ENCODE measurements at regions not wholly inside any gene's neighbourhood (a gene's known extent, or its start where the extent isn't known, plus 50 kb on each side); places are given as distances from the start of the nearest gene placed in this dataset.
"Not testable (repeated sequence)": the region's sequence is repeated elsewhere in the genome, so short reads cannot be mapped to it uniquely, and the experiment has no call there.

DNA sequence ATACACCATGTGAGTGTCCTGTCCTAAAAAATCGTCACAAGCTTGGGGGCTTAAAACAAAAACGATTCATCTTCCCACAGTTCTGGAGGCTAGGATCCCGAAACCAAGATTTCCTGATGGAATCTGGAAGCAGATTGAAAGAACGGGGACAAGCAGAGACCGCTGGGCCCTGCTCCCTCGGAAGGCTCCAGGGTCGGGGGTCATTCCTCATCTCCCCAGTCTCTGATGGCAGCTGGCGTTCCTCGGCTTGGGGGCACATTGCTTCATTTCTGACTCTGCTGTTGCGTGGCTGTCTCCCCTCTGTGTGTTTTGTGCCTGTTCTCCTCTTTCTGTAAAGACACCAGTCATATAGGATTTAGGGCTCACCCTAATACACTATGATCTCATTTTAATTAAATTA lies 114.2 kb upstream of the TMPRSS2 start:
- in situ Hi-C loops (cut with HindIII; ENCODE audit: low pct_ligation_motif_present, low pct_unique_long_range_greater_than_20kb, low sequenced_read_pairs) = loop anchor here (25.0 kb wide), 1 partner anchor 140 kb away; the partner anchor contains the start of gene RIPK4
- no peak for DNase-seq

- no peak for DNase-seq
- in situ Hi-C loops (cut with HindIII; ENCODE audit: low pct_ligation_motif_present, low pct_unique_long_range_greater_than_20kb, low sequenced_read_pairs) = loop anchor here (25.0 kb wide), 1 partner anchor 141 kb away; the partner anchor contains the start of gene RIPK4
Observed at GRCh38 chr21:41621513-41621912, 113.6 kb upstream of the TMPRSS2 start.

GRCh38 chr21:41620982-41621381 lies 113.0 kb upstream of the TMPRSS2 start:
- in situ Hi-C loops (cut with HindIII; ENCODE audit: low pct_ligation_motif_present, low pct_unique_long_range_greater_than_20kb, low sequenced_read_pairs) = loop anchor here (25.0 kb wide), 1 partner anchor 141 kb away; the partner anchor contains the start of gene RIPK4
- DNase-seq = no peak

DNA sequence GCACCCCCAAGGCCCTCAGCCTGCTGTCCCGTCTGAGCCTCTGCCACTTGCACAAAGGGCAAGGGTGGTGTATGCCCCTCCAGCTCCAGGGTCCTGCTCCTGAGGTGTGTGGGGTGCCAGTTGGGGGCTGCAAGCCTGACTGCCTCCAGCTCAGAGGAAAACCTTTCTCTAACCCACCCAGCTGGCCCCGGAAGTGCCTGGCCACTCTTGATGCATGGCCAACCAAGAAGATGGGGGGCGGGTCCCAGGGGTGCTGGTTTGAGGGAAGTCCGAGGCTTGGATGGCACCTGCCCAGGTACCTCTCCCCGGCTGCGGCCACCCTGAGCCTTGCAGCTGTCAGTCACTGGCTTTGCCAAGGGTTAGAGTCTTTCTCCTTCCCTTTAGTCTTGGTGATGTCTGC lies 112.6 kb upstream of the TMPRSS2 start:
- in situ Hi-C loops (cut with HindIII; ENCODE audit: low pct_ligation_motif_present, low pct_unique_long_range_greater_than_20kb, low sequenced_read_pairs) = loop anchor here (25.0 kb wide), 1 partner anchor 142 kb away; the partner anchor contains the start of gene RIPK4
- DNase-seq = no peak

DNA sequence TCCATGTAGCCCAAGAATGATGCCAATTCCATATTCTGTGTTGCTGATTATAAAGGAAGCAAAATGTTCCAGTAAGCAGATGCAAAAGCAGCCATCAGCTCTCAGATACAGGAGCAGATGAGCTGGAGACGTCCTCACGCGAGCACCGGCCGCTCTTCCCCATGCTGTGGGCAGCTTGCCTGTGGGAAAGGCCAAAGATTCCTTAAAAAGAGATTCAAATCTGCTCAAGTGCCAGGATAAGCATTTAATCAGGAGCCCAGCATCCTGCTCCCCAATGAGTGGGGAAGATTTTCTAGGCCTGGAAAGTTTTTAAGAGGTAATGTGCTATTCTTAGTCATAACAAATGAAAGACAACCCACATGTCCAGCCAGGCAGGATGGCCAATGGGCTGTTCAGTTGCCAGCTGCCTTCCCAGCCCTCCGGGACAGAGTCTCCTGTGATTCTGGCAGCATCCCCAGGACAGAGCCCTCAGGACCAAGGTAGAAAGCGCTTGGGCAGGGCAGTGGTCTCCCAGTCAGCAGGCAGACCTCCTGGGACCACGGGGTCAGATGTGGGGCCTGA lies 108.2 kb upstream of the TMPRSS2 start:
- in situ Hi-C loops (cut with HindIII; ENCODE audit: low pct_ligation_motif_present, low pct_unique_long_range_greater_than_20kb, low sequenced_read_pairs) = loop anchor here (25.0 kb wide), 1 partner anchor 146 kb away; the partner anchor contains the start of gene RIPK4
- DNase-seq = no peak

DNA sequence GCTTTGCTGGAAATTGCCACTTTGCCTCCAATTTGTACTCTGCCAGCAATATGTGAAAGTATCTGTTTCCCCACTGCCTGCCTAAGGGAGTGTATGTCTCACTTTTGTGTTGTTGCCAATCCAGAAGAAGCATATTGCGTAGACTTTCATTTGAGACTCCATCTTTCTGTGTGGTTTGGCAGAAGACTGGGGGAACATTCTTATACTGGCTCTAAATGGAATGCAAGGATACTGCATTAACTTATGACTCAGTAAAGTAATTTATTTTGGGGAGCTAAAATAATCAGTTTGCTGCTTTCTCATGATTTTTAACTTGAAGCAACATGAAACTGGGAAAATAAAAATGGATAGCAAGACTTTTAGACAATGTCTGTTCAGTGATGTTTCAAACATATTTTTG lies 107.7 kb upstream of the TMPRSS2 start:
- in situ Hi-C loops (cut with HindIII; ENCODE audit: low pct_ligation_motif_present, low pct_unique_long_range_greater_than_20kb, low sequenced_read_pairs) = loop anchor here (25.0 kb wide), 1 partner anchor 147 kb away; the partner anchor contains the start of gene RIPK4
- DNase-seq = peak; percentile 10

GRCh38 chr21:41614511-41614910 lies 106.6 kb upstream of the TMPRSS2 start:
- in situ Hi-C loops (cut with HindIII; ENCODE audit: low pct_ligation_motif_present, low pct_unique_long_range_greater_than_20kb, low sequenced_read_pairs) = loop anchor here (25.0 kb wide), 1 partner anchor 148 kb away; the partner anchor contains the start of gene RIPK4
- no peak for DNase-seq

DNA sequence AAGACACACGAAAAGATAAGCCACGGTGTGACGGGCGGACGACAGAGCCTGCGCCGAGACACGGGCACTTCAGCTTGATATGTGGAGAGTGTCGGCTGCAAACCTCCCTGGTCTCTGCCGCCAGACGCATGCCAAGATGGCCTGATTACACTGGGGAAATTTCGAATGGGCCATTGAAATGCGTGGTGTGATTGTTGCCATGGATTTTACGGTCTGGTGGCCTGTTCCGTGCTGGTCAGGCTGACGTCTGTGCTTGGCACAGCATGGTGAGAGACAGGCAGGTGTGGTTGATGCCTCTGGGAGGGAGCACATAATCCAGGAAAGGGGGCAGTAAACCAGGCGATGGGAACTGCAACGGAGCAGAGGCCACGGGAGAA lies 105.6 kb upstream of the TMPRSS2 start:
- in situ Hi-C loops (cut with HindIII; ENCODE audit: low pct_ligation_motif_present, low pct_unique_long_range_greater_than_20kb, low sequenced_read_pairs) = loop anchor here (25.0 kb wide), 1 partner anchor 149 kb away; the partner anchor contains the start of gene RIPK4
- no peak for DNase-seq

- in situ Hi-C loops (cut with HindIII; ENCODE audit: low pct_ligation_motif_present, low pct_unique_long_range_greater_than_20kb, low sequenced_read_pairs) = loop anchor here (25.0 kb wide), 1 partner anchor 149 kb away; the partner anchor contains the start of gene RIPK4
- DNase-seq = peak; percentile 33
Observed at GRCh38 chr21:41612674-41613532, 104.9 kb upstream of the TMPRSS2 start.

- peak; percentile 17 for DNase-seq
- in situ Hi-C loops (cut with HindIII; ENCODE audit: low pct_ligation_motif_present, low pct_unique_long_range_greater_than_20kb, low sequenced_read_pairs) = loop anchor here (25.0 kb wide), 1 partner anchor 150 kb away; the partner anchor contains the start of gene RIPK4
Observed at GRCh38 chr21:41611966-41612606, 104.1 kb upstream of the TMPRSS2 start.

GRCh38 chr21:41611441-41611840 lies 103.5 kb upstream of the TMPRSS2 start:
- DNase-seq = no peak
- in situ Hi-C loops (cut with HindIII; ENCODE audit: low pct_ligation_motif_present, low pct_unique_long_range_greater_than_20kb, low sequenced_read_pairs) = loop anchor here (25.0 kb wide), 1 partner anchor 151 kb away; the partner anchor contains the start of gene RIPK4

GRCh38 chr21:41610840-41611115 lies 102.8 kb upstream of the TMPRSS2 start:
- in situ Hi-C loops (cut with HindIII; ENCODE audit: low pct_ligation_motif_present, low pct_unique_long_range_greater_than_20kb, low sequenced_read_pairs) = loop anchor here (25.0 kb wide), 1 partner anchor 152 kb away; the partner anchor contains the start of gene RIPK4
- DNase-seq = not testable (repeated sequence)

DNA sequence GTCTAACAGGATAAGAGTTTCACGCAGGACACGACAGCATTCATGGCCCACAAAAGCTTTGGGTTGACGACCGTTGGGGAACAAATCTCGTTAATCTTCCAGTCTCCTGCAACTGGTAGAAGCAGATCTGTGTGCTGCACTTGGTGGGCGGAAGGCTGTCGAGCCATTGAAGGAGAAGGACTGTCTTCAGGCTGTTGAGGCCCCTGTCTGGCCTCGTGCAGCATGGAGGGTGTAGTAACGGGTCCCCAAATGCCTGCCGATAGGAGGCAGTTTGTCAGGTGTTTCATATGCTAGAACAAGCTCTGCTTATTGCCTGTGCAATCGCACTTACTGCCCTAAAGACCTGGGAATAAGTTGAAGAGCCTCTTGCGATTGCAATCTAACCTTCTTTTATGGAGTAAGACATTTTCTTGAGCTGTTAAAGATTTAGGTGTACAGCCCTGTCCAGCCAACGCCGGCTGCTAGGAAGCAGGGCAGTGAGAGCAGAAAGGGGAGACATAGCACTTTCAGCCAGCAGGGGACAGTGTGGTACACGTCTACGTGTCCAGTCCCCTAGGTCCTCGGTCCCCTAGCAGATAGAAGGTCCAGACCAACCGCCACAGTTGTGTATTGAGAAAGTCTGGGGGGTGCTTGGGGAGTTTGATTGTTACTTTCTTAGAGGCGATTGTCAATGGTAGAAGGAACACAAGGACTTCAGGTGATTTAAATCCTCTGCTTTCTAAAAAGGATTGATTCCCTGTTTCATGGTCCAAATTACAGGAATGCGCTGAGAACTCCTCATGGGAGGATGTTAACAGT lies 102.3 kb upstream of the TMPRSS2 start:
- DNase-seq = peak; percentile 55
- in situ Hi-C loops (cut with HindIII; ENCODE audit: low pct_ligation_motif_present, low pct_unique_long_range_greater_than_20kb, low sequenced_read_pairs) = loop anchor here (25.0 kb wide), 1 partner anchor 152 kb away; the partner anchor contains the start of gene RIPK4

GRCh38 chr21:41606706-41607105 lies 98.7 kb upstream of the TMPRSS2 start:
- in situ Hi-C loops (cut with HindIII; ENCODE audit: low pct_ligation_motif_present, low pct_unique_long_range_greater_than_20kb, low sequenced_read_pairs) = loop anchor here (25.0 kb wide), 1 partner anchor 156 kb away; the partner anchor contains the start of gene RIPK4
- no peak for DNase-seq

GRCh38 chr21:41605934-41606285 lies 98.0 kb upstream of the TMPRSS2 start:
- no peak for DNase-seq
- in situ Hi-C loops (cut with HindIII; ENCODE audit: low pct_ligation_motif_present, low pct_unique_long_range_greater_than_20kb, low sequenced_read_pairs) = loop anchor here (25.0 kb wide), 1 partner anchor 156 kb away; the partner anchor contains the start of gene RIPK4

DNA sequence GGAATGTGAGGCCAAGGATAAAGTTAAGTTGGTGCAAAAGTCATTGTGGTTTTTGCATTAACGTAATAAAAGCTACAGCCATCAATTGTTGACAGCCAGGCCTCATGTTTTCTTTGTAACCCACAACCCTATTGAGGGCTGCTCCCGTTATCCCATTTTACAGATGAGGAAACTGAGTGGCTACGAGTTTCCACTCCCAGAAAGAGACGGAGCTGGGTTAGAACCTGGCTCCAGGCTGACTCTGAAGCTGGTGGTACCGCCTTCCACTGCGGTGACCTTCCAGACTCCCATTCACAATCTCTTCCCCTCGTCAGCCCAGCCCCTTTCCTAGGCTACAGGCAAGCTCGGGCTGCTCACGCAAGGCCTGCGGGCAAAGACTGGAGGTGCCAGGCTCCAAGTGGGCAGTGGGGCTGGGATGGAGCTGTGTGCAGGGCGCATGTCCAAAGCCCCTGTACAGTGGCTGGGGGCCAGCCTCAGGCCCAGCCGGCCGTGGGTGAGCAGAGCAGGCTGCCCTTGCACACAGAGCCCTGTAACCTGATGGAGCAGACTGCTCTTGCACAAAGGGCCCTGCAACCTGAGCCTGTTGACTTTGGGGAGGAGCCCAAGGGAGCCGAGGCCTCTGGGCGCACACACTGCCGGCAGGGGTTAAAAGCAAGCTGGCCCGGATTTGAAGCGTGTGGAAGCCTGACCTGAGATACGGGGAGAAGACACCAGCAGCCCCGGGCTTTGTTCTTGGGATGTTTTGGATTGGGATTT lies 97.4 kb upstream of the TMPRSS2 start:
- in situ Hi-C loops (cut with HindIII; ENCODE audit: low pct_ligation_motif_present, low pct_unique_long_range_greater_than_20kb, low sequenced_read_pairs) = loop anchor here (25.0 kb wide), 1 partner anchor 157 kb away; the partner anchor contains the start of gene RIPK4

GRCh38 chr21:41604583-41605041 lies 96.7 kb upstream of the TMPRSS2 start:
- in situ Hi-C loops (cut with HindIII; ENCODE audit: low pct_ligation_motif_present, low pct_unique_long_range_greater_than_20kb, low sequenced_read_pairs) = loop anchor here (25.0 kb wide), 1 partner anchor 158 kb away; the partner anchor contains the start of gene RIPK4
- DNase-seq = no peak

More for the DNA sequence above, 97.4 kb upstream of the TMPRSS2 start:
- no peak for DNase-seq
